Esophagus mucosa (tissue), 1 donor: ENCODE measurements at regions not wholly inside any gene's neighbourhood (a gene's known extent, or its start where the extent isn't known, plus 50 kb on each side); places are given as distances from the start of the nearest gene placed in this dataset.

Experiments used
- ATAC-seq: fragments of 200-7000 bp; cut with Tn5 transposase; one replicate; pipeline ENCODE4 v1.9.1; 2020
- donor health status: DM: yes; HTN: yes; CAD: no.

DNA sequence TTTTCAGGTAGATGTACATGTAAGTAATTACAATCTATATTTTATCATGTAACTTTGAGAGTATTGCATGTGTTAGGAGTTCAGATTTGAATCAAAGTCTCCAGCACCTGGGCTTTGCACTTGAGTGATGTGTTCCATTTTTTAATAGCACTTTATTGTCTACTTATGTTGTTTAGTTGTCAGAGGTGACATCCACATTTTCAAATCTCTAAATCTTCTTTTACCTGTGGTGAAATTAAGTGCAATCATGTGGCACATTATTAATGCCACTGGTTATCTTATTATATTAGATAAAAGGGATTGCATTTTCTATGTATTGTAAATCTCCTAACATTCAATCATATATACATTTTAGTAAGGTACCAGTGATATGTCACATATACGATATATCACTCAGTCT, 333.4 kb downstream of the AASDHPPT start:
- ATAC-seq, result no peak

DNA sequence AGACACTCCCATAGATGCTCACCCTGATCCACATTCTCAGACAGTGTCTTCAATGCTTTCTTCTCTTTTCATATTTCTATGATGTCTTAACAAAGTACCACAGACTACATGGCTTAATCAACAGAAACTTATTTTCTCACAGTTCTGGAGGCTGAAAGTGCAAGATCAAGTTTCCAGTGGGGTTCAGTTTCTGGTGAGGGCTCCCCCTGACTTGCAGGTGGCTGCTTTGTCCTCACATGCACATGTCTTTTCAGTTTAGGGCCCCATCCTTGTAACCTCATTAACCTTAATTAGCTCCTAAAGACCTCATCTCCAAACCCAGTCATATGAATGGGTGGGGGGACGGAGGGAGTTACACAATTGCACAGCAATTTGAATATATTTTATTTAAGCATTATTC, 335.8 kb downstream of the AASDHPPT start:
- no peak for ATAC-seq

DNA sequence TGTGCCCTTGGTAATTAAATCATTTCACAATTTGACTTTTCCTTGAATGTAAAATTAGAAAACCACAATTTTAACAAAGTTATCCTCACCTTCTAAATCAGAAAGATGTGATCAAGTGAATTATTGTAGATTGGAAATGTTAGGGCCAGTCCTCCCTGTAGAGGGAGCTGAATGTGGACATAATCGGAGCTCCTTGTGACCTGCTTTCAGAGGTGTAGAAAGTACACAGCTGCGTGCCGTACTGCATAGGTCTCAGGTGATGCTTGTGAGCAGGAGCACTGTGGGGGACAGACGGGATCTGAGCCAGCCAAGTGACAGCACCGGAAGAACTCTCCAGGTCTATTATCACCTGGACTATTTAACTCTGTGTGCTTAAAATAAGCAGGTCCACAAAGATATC, 338.0 kb downstream of the AASDHPPT start:
- ATAC-seq, result no peak

DNA sequence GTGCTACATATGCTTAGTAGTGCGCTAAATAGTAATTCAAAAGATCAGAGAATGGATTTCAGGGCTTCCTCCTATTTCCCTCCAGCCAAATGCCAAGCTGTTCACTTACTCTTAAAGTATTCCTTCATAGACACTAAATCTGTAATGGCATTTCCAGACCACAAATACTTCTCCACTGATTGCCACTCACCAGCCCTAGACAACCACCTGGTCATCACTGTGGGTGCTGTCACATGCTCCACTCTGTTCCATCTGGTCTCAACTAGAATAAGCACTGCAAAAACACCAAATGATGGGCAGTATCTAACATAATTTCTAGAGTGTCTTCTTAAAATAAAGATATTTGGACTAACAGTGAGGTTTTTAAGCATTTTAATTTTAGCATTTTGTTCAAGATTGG, 341.3 kb downstream of the AASDHPPT start:
- ATAC-seq, result no peak

DNA sequence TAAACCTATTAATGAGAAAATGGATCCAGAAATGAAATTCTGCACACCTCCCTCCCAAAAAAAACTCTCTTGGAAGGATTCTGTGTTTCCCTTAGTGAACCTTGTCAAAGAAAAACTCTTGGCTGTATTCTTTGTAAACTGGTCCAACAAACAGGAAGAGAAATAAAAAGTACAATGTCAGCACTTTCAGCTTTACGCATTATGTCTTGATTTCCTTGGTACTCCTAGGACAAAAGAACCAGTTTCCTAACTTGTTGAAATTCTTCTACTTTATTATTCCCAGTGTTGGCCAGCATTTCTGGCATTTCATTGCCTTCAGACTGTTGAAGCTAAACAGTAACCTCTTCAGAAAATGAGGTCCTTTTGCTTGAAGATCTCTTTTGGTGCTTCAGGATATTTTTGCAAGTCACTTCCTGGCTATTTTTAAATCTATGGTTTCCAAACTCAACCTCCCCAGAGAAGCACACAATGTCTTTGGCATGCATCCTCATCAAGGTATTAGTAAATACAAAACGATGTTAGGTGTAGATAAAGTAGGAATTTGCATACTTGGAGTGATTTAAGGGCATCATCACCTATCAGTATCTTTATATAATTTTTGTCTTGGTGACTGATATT, 342.7 kb downstream of the AASDHPPT start:
- no peak for ATAC-seq

DNA sequence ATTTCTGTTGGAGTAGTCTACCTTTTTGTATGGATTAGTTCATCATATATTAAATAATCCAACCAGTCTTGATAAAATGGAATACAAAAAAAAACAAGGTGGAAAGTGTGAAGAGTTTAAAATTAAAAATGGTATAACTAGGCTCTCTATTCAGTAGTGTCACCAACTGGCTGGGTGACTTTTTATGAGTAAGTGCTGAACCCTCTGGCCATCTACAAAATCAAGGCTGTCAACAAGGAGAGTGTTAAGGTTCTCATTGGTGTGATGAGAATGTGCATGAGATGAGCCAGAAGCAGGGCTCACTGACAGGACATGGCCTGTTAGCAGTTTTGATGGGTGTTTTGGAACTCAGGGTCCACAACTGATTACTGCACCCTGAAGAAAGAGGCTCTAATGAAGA, 343.2 kb downstream of the AASDHPPT start:
- peak; percentile 48 for ATAC-seq

DNA sequence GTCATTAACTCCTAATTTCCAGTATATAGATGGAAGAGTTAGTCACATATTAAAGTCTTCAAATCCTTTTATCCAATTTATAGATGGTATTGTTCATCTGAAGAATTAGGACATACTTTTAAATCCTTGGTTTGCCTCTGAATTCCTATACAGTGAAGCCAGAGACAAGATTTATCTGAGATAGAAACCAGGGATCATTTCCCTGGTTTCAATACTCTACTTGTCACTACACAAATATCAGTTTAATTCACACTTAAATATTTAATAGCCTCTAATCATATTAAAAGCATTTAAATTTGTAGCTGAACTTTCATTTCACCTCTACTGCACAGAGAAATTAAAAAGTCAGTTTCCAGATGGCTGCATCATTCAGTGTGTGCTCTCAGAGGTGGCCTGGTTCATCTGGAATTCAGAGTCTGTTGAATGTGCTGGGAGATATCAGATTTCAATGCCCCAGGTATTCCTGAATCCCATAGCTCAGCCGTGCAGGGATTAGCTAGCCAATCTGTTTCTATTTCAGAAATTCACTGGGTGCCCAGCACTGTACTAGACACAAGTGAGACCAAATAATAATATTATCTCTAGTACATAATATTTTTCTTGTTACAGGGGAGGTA, 344.3 kb downstream of the AASDHPPT start:
- ATAC-seq, result no peak

DNA sequence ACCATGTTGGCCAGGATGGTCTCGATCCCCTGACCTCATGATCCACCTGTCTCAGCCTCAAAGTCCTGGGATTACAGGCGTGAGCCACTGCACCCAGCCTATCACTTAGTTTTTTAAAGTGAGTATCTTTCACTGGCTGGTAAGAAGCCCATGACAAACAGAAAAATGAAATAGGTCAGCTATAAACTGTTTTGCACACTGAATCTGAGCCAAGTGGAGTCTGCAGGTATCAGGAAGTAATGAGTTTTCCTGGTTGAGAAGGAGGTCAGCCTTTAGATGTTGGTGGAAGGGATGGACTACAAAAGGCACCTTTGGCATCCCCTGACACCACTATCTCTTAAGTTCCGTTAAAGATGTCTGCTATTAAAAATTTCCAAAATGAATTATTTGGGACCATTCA, 345.1 kb downstream of the AASDHPPT start:
- no peak for ATAC-seq

DNA sequence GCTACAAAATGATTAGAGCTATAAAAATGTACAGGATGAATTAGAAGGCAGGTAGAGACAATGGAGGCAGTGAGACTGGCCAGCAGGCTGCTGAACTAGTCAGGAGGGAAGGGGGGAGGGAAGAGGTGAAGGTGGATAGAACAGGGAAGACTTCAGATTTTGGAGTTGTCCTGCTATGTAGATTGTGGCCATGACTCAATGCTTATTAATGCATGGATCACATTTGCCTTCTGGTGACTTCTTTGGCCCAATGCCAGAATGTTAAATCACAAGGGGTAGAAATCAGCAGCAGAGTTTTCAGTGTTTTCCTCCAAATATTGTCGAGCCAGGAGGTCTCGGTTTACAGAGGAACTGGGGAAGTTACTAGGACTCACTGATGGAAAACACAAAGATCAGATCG, 346.6 kb downstream of the AASDHPPT start:
- no peak for ATAC-seq

DNA sequence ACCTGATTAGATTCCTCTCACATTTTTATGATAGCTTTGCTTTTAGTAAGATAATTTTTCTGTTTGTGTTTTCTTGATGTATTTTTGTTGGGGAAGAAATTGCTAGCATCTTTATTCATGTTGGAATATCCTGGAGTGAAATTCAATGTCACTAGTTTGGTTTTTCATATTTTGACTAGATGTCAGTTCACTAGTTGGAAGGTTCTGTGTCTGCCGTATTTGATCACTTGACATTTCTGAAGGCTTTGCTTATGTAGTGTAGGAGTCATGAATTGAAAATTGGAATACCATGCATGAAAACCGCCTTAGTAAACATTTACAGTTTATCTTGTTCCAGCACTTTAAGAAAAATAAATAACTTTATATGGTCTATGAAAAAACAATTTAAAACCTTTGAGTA, 348.4 kb downstream of the AASDHPPT start:
- no peak for ATAC-seq

DNA sequence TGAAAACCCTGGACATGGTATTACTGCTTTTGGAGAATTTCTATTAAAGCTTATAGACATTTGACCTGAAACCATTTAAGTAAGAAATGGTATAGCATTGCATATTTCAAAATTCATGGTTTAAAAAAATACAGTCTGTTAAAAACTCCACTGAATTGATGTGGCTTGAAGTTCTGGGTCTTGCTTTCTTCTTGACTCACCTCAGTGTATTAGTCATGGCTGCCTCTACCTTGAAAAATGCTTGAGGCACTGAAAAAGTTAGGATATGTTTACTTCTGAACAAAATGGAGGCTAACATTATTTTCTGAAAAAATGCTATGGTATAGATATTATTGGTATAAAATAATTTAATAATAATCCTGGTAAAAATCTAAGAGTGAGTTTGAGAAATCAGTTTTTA, 349.2 kb downstream of the AASDHPPT start:
- no peak for ATAC-seq

DNA sequence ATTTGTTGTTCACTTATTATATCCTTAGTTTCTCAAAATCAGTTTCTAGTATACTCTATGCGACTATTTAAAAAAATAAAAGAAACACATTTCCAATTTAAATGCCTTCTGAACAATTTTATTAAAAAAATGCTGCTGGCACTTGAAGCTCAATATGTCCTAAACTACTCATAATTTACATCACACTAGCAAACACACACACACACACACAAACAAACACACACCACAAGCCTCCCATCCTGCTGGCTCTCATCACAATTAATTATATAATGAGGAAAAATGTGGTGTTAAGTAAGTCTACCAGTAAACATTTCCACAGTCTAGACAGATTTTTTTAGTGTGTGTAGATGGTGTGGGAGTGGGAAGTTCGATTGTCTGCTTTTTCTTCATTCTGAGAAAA, 350.3 kb downstream of the AASDHPPT start:
- ATAC-seq, result no peak

DNA sequence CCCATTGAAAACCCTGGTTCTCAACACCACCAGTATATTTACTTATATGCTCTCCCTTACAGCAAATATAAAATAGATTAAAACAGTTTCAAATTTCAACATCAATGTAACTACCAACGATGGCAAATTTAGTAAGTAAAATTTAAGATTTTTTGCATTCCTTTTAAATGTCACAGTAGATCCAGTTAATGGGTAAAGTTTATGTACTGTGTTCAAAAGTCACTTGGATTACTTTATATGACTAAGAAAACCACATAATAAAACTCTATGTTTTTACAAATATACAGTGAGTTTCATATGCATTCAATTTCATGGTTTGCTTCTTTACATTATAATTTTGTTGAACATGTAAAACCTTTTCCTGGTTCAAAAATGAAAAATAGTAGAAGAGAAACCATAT, 364.6 kb downstream of the AASDHPPT start:
- no peak for ATAC-seq

DNA sequence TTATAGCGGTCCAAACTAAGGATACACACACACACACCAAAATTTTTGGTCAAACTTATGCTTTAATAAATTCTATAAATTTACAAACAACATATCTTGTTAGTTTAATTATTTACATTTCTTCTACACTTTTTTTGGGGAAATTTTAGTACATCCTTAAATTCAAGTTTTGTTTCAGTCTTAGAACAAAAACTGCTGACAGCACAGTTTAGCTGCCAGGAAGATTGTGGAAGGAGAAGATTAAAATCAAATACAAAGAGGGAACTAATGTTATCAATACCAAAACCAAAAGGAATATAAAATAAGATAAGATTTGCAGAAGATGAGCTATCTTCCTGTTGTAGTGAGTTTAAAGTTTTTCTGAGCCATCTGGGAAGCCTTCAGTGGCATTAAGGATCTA, 368.8 kb downstream of the AASDHPPT start:
- ATAC-seq, result no peak

DNA sequence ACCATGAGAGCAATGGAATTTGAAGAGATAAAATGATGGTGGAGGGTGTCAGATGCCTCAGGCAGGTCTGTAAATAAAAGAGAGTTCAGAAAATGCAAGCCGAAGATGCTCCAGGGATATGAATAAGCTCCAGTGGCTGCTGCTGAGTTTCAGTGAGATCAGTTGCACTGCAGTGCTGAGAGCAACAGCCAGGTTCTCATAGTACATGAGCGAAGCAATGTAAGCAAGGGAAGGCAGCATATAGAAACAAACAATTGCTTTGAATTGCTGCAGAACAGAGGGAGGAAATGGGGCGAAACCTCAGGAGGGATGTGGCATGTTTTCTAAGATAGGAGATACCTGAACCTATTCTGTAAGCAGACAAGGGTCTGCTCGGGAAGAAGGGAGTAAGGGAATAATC, 369.5 kb downstream of the AASDHPPT start:
- ATAC-seq, result no peak

DNA sequence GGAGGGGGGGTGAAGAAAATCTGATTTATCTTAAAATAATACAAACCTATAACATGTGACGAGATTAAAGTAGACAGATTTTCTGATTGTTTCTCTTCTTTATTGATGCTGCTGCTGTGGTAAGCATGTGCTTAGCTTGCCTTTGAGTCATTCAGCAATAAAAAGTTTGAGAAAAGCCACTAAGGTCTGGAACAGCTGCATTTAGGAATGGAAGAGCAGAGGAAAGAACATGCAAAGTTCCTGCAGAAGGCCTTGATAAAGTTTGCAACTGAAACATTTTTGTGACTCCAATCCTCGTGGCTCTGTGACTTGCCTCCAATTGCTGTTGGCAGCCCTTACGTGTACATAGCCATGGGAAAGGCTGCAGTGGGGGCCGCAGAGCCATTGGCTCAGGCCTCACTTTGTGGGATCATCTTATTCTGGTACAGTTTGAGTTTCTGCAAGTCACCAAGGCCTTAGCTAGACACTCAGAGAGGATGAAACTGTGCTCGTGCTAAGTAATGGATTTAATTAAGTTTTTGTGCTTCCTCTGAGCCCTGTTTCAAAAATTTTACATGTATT, 370.2 kb downstream of the AASDHPPT start:
- no peak for ATAC-seq

DNA sequence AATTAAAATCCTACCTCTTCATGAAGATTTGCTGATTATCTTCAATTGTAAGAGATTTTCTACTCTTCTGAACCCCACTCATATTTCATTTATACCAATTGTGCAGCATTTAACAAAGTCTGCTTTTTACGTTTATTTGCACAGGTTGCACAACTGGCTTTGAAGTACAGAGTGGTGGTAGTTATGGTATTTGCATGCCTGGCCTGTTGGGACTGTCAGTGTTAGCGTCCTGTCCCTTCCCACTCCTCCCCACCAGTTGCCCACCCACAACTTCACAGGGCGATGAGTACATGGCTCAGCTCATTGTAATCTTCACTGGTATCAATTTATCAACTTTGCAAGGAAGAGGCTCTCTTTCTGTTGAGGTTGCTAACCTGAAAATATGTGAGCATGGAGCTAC, 372.3 kb downstream of the AASDHPPT start:
- no peak for ATAC-seq

DNA sequence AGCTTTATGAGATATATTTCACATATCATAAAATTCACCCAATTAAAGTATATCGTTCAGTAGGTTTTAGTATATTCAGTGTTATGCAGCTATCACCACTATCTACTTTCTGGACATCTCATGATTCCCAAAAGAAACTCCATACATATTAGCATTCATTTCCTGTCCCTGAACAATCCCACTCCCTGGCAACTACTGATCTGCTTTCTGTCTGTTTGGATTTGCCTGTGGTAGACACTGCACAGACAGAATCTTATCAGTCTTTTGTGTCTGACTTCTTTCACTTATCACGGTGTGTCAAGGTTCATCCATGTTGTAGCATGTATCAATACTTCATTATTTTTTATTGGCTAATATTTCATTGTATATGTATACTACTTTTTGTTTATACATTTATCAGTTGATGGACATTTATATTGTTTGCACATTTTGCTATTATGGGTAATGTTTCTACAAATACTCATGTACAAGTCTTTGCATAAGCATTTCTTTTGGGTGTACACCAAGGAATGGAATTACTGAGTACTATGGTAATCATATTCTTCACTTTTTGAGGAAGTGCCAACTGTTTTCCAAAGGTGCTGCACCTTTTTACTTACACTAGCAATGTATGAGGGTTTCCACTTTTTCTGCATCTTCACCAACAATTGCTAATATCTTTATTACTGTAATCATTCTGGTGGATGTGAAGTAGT, 373.9 kb downstream of the AASDHPPT start:
- ATAC-seq, result no peak

DNA sequence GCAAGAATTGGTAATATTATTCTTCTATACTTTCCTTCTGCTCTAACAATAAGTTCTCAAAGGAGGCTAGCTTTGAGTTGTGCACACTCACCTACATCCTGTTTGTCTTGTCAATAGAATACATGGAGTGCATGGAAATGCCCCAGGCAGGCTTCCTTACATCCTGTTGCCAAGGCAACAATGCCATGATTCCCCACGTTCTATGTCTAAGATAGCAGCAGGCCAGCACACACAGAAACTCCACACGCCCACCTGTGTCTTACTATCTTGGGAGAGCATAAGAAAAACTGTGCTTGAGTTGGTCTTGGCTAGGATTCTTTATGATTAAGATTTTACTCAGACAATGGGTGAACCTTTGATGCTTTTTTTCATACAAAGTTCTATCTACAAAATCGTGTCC, 379.2 kb downstream of the AASDHPPT start:
- no peak for ATAC-seq

DNA sequence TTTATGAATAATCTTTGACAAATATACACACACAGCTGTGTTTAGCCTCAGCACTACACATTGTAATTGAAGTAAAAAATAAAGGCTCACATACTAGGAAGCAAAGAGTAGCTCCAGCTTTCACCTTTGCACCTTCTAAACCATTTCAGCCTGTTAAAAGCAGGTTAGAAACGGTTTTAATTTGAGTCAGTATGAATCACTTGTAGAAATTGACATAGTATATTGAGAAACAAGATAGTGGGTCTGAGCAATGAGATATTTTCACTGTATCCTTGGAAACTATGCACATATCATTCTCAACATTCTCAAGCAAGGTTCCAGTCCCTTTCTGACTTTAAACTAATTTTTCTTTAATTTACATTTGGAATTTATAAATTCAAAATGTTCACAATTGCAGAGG, 380.3 kb downstream of the AASDHPPT start:
- no peak for ATAC-seq

DNA sequence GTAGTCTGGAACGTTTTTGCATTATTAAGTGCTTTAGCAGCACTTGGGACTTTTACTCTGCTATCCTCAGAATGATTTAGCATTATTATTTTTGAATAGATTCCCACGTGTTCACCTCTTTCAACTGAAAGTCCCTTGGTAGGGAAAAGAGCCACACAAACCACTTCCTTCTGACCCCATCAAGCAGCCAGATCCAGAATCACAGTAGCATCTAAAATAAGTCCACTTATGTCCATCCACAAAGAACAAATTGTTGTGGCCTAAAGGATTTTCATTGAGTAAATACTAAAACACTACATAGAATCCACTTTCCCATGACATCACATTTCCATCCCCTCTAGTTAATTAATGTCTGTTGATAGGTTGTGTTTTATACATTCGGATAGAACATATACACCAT, 381.7 kb downstream of the AASDHPPT start:
- no peak for ATAC-seq

DNA sequence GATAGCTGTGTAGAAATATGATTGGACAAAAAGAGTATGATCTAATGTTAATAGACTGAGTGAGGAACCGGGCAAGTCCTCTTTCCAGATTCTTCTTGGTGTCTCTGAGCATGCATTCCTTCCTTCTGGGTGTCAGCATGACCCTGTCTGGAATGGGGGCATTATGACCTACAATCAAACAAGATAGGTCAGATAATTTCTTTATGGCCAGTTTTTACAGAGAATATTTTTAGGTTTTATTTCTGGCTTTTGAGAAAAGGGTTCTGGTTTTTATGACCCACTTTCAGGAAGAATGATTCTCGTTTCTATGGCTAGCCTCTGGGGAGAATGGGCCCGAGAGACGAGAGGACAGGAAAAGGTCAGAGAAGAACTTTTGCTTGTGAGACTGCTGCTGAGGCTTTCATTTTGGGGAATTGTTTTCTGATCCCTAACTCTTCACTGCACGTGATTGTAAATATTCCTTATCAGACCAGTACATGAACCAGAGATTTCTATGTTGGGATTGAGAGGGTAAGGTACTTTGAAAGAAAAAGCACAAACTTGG, 383.8 kb downstream of the AASDHPPT start:
- ATAC-seq, result no peak

DNA sequence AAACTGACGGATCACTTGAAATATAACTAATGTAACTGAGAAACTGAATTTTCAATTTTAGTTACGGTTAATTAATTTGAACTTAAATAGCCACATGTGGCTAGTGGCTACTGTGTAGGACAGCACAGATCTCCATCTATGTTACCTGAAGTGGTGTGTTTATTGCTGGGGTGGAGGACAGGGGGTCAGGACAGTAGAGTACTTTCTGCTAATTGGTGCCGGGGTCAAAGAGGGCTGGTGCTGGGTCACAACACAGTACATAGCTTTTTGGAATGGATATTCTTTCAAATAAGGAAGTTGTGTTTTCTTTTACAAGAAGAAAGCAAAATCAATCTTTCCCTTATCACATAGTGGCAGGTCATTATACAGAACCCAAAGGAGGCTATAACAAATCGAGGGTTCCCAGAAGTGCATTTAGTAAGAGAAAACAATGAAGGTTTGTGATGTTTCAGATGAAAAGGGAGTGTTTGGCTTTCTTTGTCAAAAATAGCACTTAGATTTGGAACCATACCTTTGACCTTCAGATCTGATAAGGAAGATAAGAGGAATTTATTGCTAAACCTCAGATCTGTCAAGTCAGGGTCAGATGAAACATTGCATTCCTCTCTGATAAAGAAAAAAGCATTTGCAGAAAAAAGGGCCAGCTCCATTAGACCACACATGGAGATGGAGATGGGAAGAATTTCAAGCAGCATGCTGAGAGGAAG, 384.5 kb downstream of the AASDHPPT start:
- ATAC-seq, result no peak
